ENCODE measurements at regions not wholly inside any gene's neighbourhood (a gene's known extent, or its start where the extent isn't known, plus 50 kb on each side); places are given as distances from the start of the nearest gene placed in this dataset.

GRCh38 chr2:225097035-225097434 is 54.8 kb upstream of the DOCK10 start:
- Histone ChIP-seq H3K27ac (ENCODE audit: control insufficient read depth, insufficient read depth, low read length) (no peak overlapping the region), H3K9me3 (ENCODE audit: control insufficient read depth, low read depth, low read length) (no peaks in the 10 kb centered on the region), H3K9ac (ENCODE audit: control insufficient read depth, extremely low read depth, insufficient read depth, low read length) (no peak overlapping the region), H3K4me1 (ENCODE audit: control insufficient read depth, extremely low read depth, insufficient read depth, low read length) (peaks cover 9% of the 10 kb centered on the region), H3K79me2 (ENCODE audit: control insufficient read depth, insufficient read depth, low read length) (no peaks in the 10 kb centered on the region), H3K4me2 (ENCODE audit: control insufficient read depth, extremely low read depth, insufficient read depth, low read depth, low read length) (no peak overlapping the region), H3K4me3 (ENCODE audit: control insufficient read depth in 2 of 3, extremely low read depth in 1 of 3, insufficient read depth in 2 of 3, low read depth in 1 of 3, low read length in 3 of 3) (no peak overlapping the region), H3K27me3 (ENCODE audit: control insufficient read depth, extremely low read depth, insufficient read depth, low read length) (no peaks in the 10 kb centered on the region), H3K9me1 (ENCODE audit: control insufficient read depth, extremely low read depth, insufficient read depth, low read length) (no peaks in the 10 kb centered on the region), H2AFZ (ENCODE audit: control insufficient read depth, low read length) (no peak overlapping the region), H3K36me3 (ENCODE audit: control insufficient read depth in 2 of 2, extremely low read depth in 1 of 2, insufficient read depth in 2 of 2, low read length in 2 of 2) (no peaks in the 10 kb centered on the region), H4K20me1 (ENCODE audit: control insufficient read depth, extremely low read depth, insufficient read depth, low read length) (no peaks in the 10 kb centered on the region)
- FAIRE-seq (no peak), DNase-seq (ENCODE audit: low read depth, low spot score) (no peak)
- dilution Hi-C loops (cut with MboI; ENCODE audit: extremely low pct_ligation_motif_present, low sequenced_read_pairs) = no loop called here
- TF ChIP-seq EZH2 (IDR thresholded peaks at IDR 0.05; ENCODE audit: low read length) = no peak
- TF ChIP-seq CTCF (optimal IDR thresholded peaks at IDR 0.05 in 1 of 3, IDR thresholded peaks at IDR 0.05 in 1 of 3, conservative IDR thresholded peaks at IDR 0.05 in 1 of 3; ENCODE audit: extremely low read depth in 1 of 3, insufficient read depth in 2 of 3, low read length in 3 of 3) = no peak

Measured in keratinocyte (primary cell).